Thoracic aorta (tissue), 2 donors: ENCODE measurements at regions not wholly inside any gene's neighbourhood (a gene's known extent, or its start where the extent isn't known, plus 50 kb on each side); places are given as distances from the start of the nearest gene placed in this dataset.
A peak's percentile ranks its signal among the peaks of the same experiment; 100 is the strongest.

Experiments used
- ATAC-seq: fragments of 150-250 bp; one replicate; pipeline ENCODE4 v1.8.0; 2017; ENCODE audit warnings: low read depth; ENCODE audit not compliant: insufficient number of reproducible peaks, low FRiP score
- DNase-seq: peaks from one replicate; pipeline ENCODE4 v3.0.0-alpha.2; 2020; ENCODE audit warnings: low spot score
- H3K27ac ChIP-seq, 2 donors: fragments of 200-600 bp; sonication (generic); 1 replicate in 1 of 2; 2 replicates in 1 of 2; pipeline ENCODE4 v1.5.1; 2016; ENCODE audit warnings: mild to moderate bottlenecking in 2 of 2, moderate library complexity in 2 of 2
- H3K27me3 ChIP-seq: fragments of 200-600 bp; sonication (generic); replicated peaks from 2 replicates; pipeline ENCODE4 v1.6.0; 2016; ENCODE audit warnings: mild to moderate bottlenecking; ENCODE audit not compliant: insufficient read depth
- H3K36me3 ChIP-seq: fragments of 200-600 bp; sonication (generic); one replicate; pipeline ENCODE4 v1.5.1; 2016
- H3K4me1 ChIP-seq, 2 donors: fragments of 200-600 bp; sonication (generic); 1 replicate in 1 of 2; 2 replicates in 1 of 2; pipeline versions ENCODE4 v1.5.1 to v1.6.0; 2016; ENCODE audit warnings: low read depth in 2 of 2, mild to moderate bottlenecking in 1 of 2; ENCODE audit not compliant: control insufficient read depth in 1 of 2
- H3K4me3 ChIP-seq: fragments of 200-600 bp; sonication (generic); 2 replicates; pipeline ENCODE4 v1.5.1; 2016; ENCODE audit warnings: mild to moderate bottlenecking
- H3K9me3 ChIP-seq: fragments of 200-600 bp; sonication (generic); 2 replicates; pipeline ENCODE4 v1.5.1; 2016
- CTCF ChIP-seq: fragments of 200-600 bp; sonication (generic); IDR thresholded peaks from one replicate; pipeline ENCODE4 v1.5.1; 2019; ENCODE audit warnings: antibody characterized with exemption

GRCh38 chr16:85245307-85246172 is 133.3 kb upstream of the CIBAR2 start:
- no peaks in the 10 kb centered on the region for H3K9me3 ChIP-seq
- H3K36me3 ChIP-seq = no peaks in the 10 kb centered on the region
- H3K27ac ChIP-seq = no peak overlapping the region
- H3K27me3 ChIP-seq = no peaks in the 10 kb centered on the region
- H3K4me3 ChIP-seq = no peak overlapping the region
- TF ChIP-seq CTCF = peak; percentile 85
- peaks cover 0 to 14% of the 10 kb centered on the region in 2 donors for H3K4me1 ChIP-seq
- DNase-seq (no peak), ATAC-seq (no peak)

GRCh38 chr16:85246473-85246872 is 134.2 kb upstream of the CIBAR2 start:
- H3K36me3 ChIP-seq = no peaks in the 10 kb centered on the region
- H3K4me1 ChIP-seq = peaks cover 0 to 14% of the 10 kb centered on the region in 2 donors
- no peak overlapping the region for H3K27ac ChIP-seq
- H3K27me3 ChIP-seq = no peaks in the 10 kb centered on the region
- DNase-seq (no peak), ATAC-seq (no peak)
- no peak overlapping the region for H3K4me3 ChIP-seq
- no peak for TF ChIP-seq CTCF
- H3K9me3 ChIP-seq = no peaks in the 10 kb centered on the region

DNA sequence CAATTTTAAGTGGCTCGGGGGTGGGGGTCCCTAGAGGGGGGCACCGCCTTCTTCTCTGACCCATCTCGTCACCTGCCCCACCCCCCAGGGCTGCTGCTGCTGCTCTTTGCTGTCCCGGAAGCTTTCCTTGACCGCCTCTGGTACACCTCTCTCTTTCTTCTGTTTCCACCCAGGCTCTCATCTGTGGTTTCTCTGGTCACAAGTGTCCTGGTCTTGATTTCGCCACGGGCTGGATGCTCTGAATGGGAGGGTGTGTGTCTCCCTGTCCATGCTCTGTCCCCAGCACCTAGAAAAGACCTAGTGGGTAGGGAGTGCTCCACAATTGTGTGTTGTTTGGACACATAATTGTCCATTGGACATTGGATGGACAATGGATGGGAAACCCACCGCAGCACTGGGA is 134.7 kb upstream of the CIBAR2 start:
- no peak for TF ChIP-seq CTCF
- no peak for DNase-seq
- H3K27me3 ChIP-seq = no peaks in the 10 kb centered on the region

GRCh38 chr16:85248342-85248741 is 136.1 kb upstream of the CIBAR2 start:
- DNase-seq (no peak), ATAC-seq (no peak)
- Histone ChIP-seq H3K27ac (no peak overlapping the region), H3K27me3 (no peaks in the 10 kb centered on the region), H3K4me1 (peaks cover 0 to 14% of the 10 kb centered on the region in 2 donors), H3K9me3 (no peaks in the 10 kb centered on the region), H3K36me3 (no peaks in the 10 kb centered on the region), H3K4me3 (no peak overlapping the region)
- TF ChIP-seq CTCF = no peak

More for the DNA sequence above, 134.7 kb upstream of the CIBAR2 start:
- Histone ChIP-seq H3K36me3 (no peaks in the 10 kb centered on the region), H3K4me1 (peaks cover 0 to 14% of the 10 kb centered on the region in 2 donors), H3K27ac (no peak overlapping the region), H3K9me3 (no peaks in the 10 kb centered on the region), H3K4me3 (no peak overlapping the region)
- ATAC-seq = no peak

- TF ChIP-seq CTCF = no peak
- ATAC-seq (no peak), DNase-seq (no peak)
- Histone ChIP-seq H3K9me3 (no peaks in the 10 kb centered on the region), H3K27me3 (no peaks in the 10 kb centered on the region), H3K4me3 (no peak overlapping the region), H3K27ac (no peak overlapping the region), H3K4me1 (peaks cover 0 to 14% of the 10 kb centered on the region in 2 donors), H3K36me3 (no peaks in the 10 kb centered on the region)
These were observed 136.6 kb upstream of the CIBAR2 start for GRCh38 chr16:85248857-85249256.
